ENCODE measurements at regions not wholly inside any gene's neighbourhood (a gene's known extent, or its start where the extent isn't known, plus 50 kb on each side); places are given as distances from the start of the nearest gene placed in this dataset.

DNA sequence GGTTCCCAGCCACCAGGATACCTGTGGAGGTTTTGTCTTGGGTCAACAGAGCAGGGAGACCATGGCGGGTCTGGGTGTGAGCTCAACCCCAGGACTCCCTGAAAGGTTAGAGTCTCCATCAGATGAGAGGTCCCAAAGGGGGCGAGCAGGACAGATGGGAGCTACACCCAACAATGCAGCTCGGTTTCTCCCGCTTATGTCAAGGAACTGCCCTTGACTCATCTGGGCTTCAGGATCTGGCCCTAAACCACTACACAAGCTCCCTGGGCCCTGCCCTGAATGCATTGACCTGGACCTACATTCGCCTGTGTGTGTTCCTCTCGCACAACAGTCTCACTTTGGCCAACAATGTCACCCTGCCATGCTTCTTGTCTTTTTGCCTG lies 57.6 kb upstream of the SYNDIG1 start:
- TF ChIP-seq CTCF (IDR thresholded peaks at IDR 0.05), result no peak
- TF ChIP-seq ZFX (IDR thresholded peaks at IDR 0.05; ENCODE audit: borderline replicate concordance), result no peak
